GM23338 (cell line): ENCODE measurements at regions not wholly inside any gene's neighbourhood (a gene's known extent, or its start where the extent isn't known, plus 50 kb on each side); places are given as distances from the start of the nearest gene placed in this dataset.

Source experiments
- ATAC-seq: fragments of 200-7000 bp; cut with Tn5 transposase; 3 replicates; pipeline ENCODE4 v1.9.1; 2020
- DNase-seq: peaks from one replicate; pipeline ENCODE4 v3.0.0-alpha.2; 2015; ENCODE audit warnings: low spot score
- H2AFZ ChIP-seq: fragments of 200-600 bp; sonication (generic); 2 replicates; pipeline ENCODE4 v1.8.0; 2016; ENCODE audit warnings: antibody characterized with exemption, mild to moderate bottlenecking, moderate library complexity
- H3F3A ChIP-seq: fragments of 200-600 bp; sonication (generic); replicated peaks from 2 replicates; pipeline ENCODE4 v1.8.0; 2017; ENCODE audit warnings: antibody characterized with exemption, mixed run types, low read depth
- H3K27ac ChIP-seq: fragments of 200-600 bp; sonication (generic); 2 replicates; pipeline ENCODE4 v1.6.1; 2016; ENCODE audit warnings: low read depth
- H3K27me3 ChIP-seq: fragments of 200-600 bp; sonication (generic); 2 replicates; pipeline ENCODE4 v1.8.0; 2016; ENCODE audit warnings: mild to moderate bottlenecking, mixed run types, moderate library complexity; ENCODE audit not compliant: insufficient read depth
- H3K36me3 ChIP-seq: fragments of 200-600 bp; sonication (generic); 2 replicates; pipeline ENCODE4 v1.8.0; 2016; ENCODE audit warnings: mild to moderate bottlenecking; ENCODE audit not compliant: insufficient read depth
- H3K4me1 ChIP-seq: fragments of 200-600 bp; sonication (generic); 2 replicates; pipeline ENCODE4 v1.8.0; 2016; ENCODE audit warnings: mild to moderate bottlenecking, moderate library complexity; ENCODE audit not compliant: insufficient read depth
- H3K4me2 ChIP-seq: fragments of 200-600 bp; sonication (generic); 2 replicates; pipeline ENCODE4 v1.7.1; 2017; ENCODE audit warnings: mixed run types
- H3K4me3 ChIP-seq: fragments of 200-600 bp; sonication (generic); 2 replicates; pipeline ENCODE4 v1.6.1; 2016; ENCODE audit warnings: mixed run types
- H3K79me2 ChIP-seq: fragments of 200-600 bp; sonication (generic); replicated peaks from 2 replicates; pipeline ENCODE4 v1.8.0; 2017; ENCODE audit warnings: mild to moderate bottlenecking; ENCODE audit not compliant: insufficient read depth
- H3K9me2 ChIP-seq: fragments of 200-600 bp; sonication (generic); 2 replicates; pipeline ENCODE4 v1.8.0; 2017; ENCODE audit not compliant: insufficient read depth
- H4K20me1 ChIP-seq: fragments of 200-600 bp; sonication (generic); replicated peaks from 2 replicates; pipeline ENCODE4 v1.8.0; 2017; ENCODE audit warnings: mild to moderate bottlenecking; ENCODE audit not compliant: insufficient read depth
- H3K27ac Mint-ChIP-seq: 2 replicates; pipeline ENCODE4 v1.8.0; 2020; ENCODE audit warnings: inconsistent platforms, mild to moderate bottlenecking, moderate library complexity, mixed read lengths
- H3K27me3 Mint-ChIP-seq: 3 replicates; pipeline ENCODE4 v1.8.0; 2022; ENCODE audit warnings: low read depth, mild to moderate bottlenecking, moderate library complexity, mixed read lengths, inconsistent platforms; ENCODE audit not compliant: insufficient read depth, poor library complexity
- H3K36me3 Mint-ChIP-seq: 3 replicates; pipeline ENCODE4 v1.8.0; 2021; ENCODE audit warnings: low read depth, mild to moderate bottlenecking, inconsistent platforms, moderate library complexity, mixed read lengths
- H3K4me1 Mint-ChIP-seq: 3 replicates; pipeline ENCODE4 v1.8.0; 2020; ENCODE audit warnings: mild to moderate bottlenecking, inconsistent platforms, mixed read lengths
- H3K4me3 Mint-ChIP-seq: 3 replicates; pipeline ENCODE4 v1.8.0; 2021; ENCODE audit warnings: moderate library complexity, mild to moderate bottlenecking, inconsistent platforms, mixed read lengths
- H3K9me3 Mint-ChIP-seq: 3 replicates; pipeline ENCODE4 v1.8.0; 2020; ENCODE audit warnings: moderate library complexity, mild to moderate bottlenecking, inconsistent platforms, mixed read lengths
- CREB1 ChIP-seq: fragments of 250-450 bp; sonication (Bioruptor Pico); IDR thresholded peaks from 2 replicates; pipeline ENCODE4 v1.5.0; 2020; ENCODE audit warnings: low read depth, mild to moderate bottlenecking, moderate library complexity
- ETS1 ChIP-seq: IDR thresholded peaks from 2 replicates; pipeline ENCODE4 v1.6.1; 2016; ENCODE audit warnings: antibody characterized with exemption
- EZH2 ChIP-seq: fragments of 200-600 bp; sonication (generic); IDR thresholded peaks from one replicate; pipeline ENCODE4 v1.8.0; 2017; ENCODE audit warnings: antibody characterized with exemption, mild to moderate bottlenecking, low read depth; ENCODE audit not compliant: unreplicated experiment
- EZH2phosphoT487 ChIP-seq: fragments of 200-600 bp; sonication (generic); IDR thresholded peaks from one replicate; pipeline ENCODE4 v1.8.1; 2018; ENCODE audit warnings: antibody characterized with exemption; ENCODE audit not compliant: unreplicated experiment
- JUNB ChIP-seq: IDR thresholded peaks from one replicate; pipeline ENCODE4 v1.6.1; 2016; ENCODE audit warnings: antibody characterized with exemption; ENCODE audit not compliant: unreplicated experiment
- POLR2AphosphoS5 ChIP-seq: IDR thresholded peaks from 2 replicates; pipeline ENCODE4 v1.6.1; 2016; ENCODE audit warnings: antibody characterized with exemption, low read depth
- REST ChIP-seq: IDR thresholded peaks from one replicate; pipeline ENCODE4 v1.6.1; 2018; ENCODE audit warnings: antibody characterized with exemption; ENCODE audit not compliant: unreplicated experiment
- ZNF114 ChIP-seq: fragments of 250-450 bp; sonication (Bioruptor Pico); IDR thresholded peaks from 2 replicates; pipeline ENCODE4 v1.5.0; 2020; ENCODE audit warnings: mild to moderate bottlenecking, moderate library complexity
- ZNF331 ChIP-seq: fragments of 250-450 bp; sonication (Bioruptor Pico); IDR thresholded peaks from 2 replicates; pipeline ENCODE4 v1.5.0; 2020; ENCODE audit warnings: low read depth, mild to moderate bottlenecking, moderate library complexity
- TF ChIP-seq, protein P1 (sequence below), 2 experiments: fragments of 200-600 bp in 1 of 2; sonication (generic) in 1 of 2; conservative IDR thresholded peaks; 2 replicates each; pipeline versions ENCODE4 v1.5.1 to v1.6.1; 2016 to 2017; ENCODE audit warnings: antibody characterized with exemption in 2 of 2, low read depth in 2 of 2, mild to moderate bottlenecking in 2 of 2, moderate library complexity in 1 of 2

DNA sequence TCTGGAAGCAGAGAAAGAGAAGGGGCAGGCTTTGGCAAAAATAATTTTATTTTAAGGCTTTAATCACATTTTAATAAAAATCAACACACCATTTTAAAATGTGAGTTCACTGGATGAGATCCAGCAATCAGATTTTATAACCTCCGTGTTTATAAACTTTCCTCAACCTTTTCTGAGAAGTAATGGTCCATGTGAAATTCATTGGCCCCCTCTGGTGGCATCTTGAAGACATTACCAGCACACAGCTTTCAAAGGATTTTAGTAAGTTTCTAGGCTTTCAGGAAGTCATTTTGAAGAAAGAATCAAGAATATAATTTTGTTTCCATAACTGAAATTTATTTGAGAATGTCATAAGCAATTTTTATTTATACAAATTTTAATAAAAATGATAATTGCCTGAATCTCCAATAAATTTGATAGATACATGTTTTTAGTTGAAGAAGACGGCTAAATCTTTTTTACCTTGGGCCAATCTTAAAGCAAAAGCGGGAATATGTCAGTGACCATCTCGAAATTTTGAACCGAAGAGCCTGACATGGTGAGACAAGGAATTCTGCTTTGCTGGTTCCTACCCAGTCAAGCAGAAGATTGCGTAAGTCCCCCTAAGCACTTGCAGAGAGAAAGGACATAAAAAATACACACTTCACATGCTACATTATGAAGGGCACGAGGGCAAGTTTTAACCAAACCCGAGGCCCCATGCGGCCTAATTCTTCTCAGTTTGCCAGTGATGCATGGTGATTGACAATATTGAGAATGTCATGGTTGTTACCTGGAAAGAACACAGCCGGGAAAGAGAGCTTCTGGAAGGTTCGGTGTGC, 128.4 kb upstream of the CBLN2 start:
- no peaks in the 10 kb centered on the region for H3K27me3 Mint-ChIP-seq
- no peaks in the 10 kb centered on the region for H3K36me3 ChIP-seq
- no peaks in the 10 kb centered on the region for H3K4me1 Mint-ChIP-seq
- H3K27ac ChIP-seq, result no peak overlapping the region
- ATAC-seq, result peak; percentile 40; the same call in 2 of the 3 replicates
- no peak overlapping the region for H3K4me3 Mint-ChIP-seq
- H3K27ac Mint-ChIP-seq, result no peak overlapping the region
- no peaks in the 10 kb centered on the region for H3F3A ChIP-seq
- H3K9me3 Mint-ChIP-seq, result peaks cover 14% of the 10 kb centered on the region
- H4K20me1 ChIP-seq, result no peaks in the 10 kb centered on the region
- DNase-seq, result peak; percentile 79
- TF ChIP-seq ZNF114 (CRISPR knock-in tag), result no peak
- no peak for TF ChIP-seq POLR2AphosphoS5
- TF ChIP-seq, protein P1, sequence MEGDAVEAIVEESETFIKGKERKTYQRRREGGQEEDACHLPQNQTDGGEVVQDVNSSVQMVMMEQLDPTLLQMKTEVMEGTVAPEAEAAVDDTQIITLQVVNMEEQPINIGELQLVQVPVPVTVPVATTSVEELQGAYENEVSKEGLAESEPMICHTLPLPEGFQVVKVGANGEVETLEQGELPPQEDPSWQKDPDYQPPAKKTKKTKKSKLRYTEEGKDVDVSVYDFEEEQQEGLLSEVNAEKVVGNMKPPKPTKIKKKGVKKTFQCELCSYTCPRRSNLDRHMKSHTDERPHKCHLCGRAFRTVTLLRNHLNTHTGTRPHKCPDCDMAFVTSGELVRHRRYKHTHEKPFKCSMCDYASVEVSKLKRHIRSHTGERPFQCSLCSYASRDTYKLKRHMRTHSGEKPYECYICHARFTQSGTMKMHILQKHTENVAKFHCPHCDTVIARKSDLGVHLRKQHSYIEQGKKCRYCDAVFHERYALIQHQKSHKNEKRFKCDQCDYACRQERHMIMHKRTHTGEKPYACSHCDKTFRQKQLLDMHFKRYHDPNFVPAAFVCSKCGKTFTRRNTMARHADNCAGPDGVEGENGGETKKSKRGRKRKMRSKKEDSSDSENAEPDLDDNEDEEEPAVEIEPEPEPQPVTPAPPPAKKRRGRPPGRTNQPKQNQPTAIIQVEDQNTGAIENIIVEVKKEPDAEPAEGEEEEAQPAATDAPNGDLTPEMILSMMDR (conservative IDR thresholded peaks at IDR 0.05; ENCODE audit: low read depth in 2 of 2), result peak; percentile 72 to 90
- TF ChIP-seq CREB1 (CRISPR knock-in tag), result no peak
- TF ChIP-seq EZH2, result no peak
- no peaks in the 10 kb centered on the region for H3K79me2 ChIP-seq
- no peaks in the 10 kb centered on the region for H3K4me1 ChIP-seq
- 0 out of 2 replicates have a peak, but pooled peaks cover 3% of the 10 kb centered on the region for H3K9me2 ChIP-seq
- peak overlapping the region; percentile 56 for H2AFZ ChIP-seq
- no peaks in the 10 kb centered on the region; the same call in 2 of the 3 replicates for H3K36me3 Mint-ChIP-seq
- no peak overlapping the region for H3K4me3 ChIP-seq
- no peak overlapping the region for H3K4me2 ChIP-seq
- no peaks in the 10 kb centered on the region for H3K27me3 ChIP-seq

DNA sequence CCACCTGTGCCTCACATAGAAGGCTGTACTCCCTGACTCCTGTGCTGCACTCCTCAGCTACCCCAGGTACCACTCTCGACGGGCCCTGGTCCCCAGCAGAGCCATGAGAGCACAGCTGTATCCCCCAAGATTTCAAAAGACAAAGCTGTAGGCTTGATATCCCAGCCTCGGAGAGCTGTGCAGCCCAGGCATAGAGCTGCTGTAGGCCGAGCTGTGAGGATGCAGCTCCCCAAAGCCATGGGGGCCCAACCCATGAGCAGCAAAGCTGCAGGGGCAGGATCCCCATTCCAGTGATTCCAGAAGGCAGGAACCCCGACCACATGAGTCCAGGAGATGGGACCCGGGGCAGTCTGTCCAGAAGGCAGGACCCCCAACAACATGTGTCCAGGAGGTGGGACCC, 123.8 kb upstream of the CBLN2 start:
- no peak overlapping the region for H3K27ac ChIP-seq
- Mint-ChIP-seq H3K36me3 (peaks cover 5% of the 10 kb centered on the region; the same call in 1 of the 3 replicates), H3K9me3 (peaks cover 41% of the 10 kb centered on the region), H3K4me1 (no peaks in the 10 kb centered on the region), H3K27me3 (no peaks in the 10 kb centered on the region), H3K4me3 (no peak overlapping the region), H3K27ac (no peak overlapping the region)
- no peak overlapping the region for H3K4me3 ChIP-seq
- no peak overlapping the region for H3K4me2 ChIP-seq
- H3K9me2 ChIP-seq, result 0 out of 2 replicates have a peak, but pooled peaks cover 3% of the 10 kb centered on the region
- no peaks in the 10 kb centered on the region for H3K79me2 ChIP-seq
- no peaks in the 10 kb centered on the region for H4K20me1 ChIP-seq
- DNase-seq (no peak), ATAC-seq (no peak)
- H3K4me1 ChIP-seq, result no peaks in the 10 kb centered on the region
- H2AFZ ChIP-seq, result no peak overlapping the region
- no peaks in the 10 kb centered on the region for H3K36me3 ChIP-seq
- no peaks in the 10 kb centered on the region for H3F3A ChIP-seq
- H3K27me3 ChIP-seq, result no peaks in the 10 kb centered on the region
- TF ChIP-seq ETS1, result no peak
- TF ChIP-seq REST, result no peak
- no peak for TF ChIP-seq JUNB
- TF ChIP-seq ZNF114 (CRISPR knock-in tag), result no peak
- no peak for TF ChIP-seq EZH2phosphoT487
- no peak for TF ChIP-seq ZNF331 (CRISPR knock-in tag)
- no peak for TF ChIP-seq EZH2
- no peak for TF ChIP-seq POLR2AphosphoS5
- no peak for TF ChIP-seq CREB1 (CRISPR knock-in tag)
